HG03097 (cell line): ENCODE measurements at regions not wholly inside any gene's neighbourhood (a gene's known extent, or its start where the extent isn't known, plus 50 kb on each side); places are given as distances from the start of the nearest gene placed in this dataset.
"Not testable (repeated sequence)": the region's sequence is repeated elsewhere in the genome, so short reads cannot be mapped to it uniquely, and the experiment has no call there.

Experiments used
- ATAC-seq: cut with Tn5 transposase; IDR thresholded peaks from one replicate; pipeline ENCODE4 v1.9.1; 2021; ENCODE audit not compliant: unreplicated experiment, low FRiP score

GRCh38 chr5:42066131-42066530 is 141.1 kb downstream of the FBXO4 start:
- no peak for ATAC-seq

- no peak for ATAC-seq
Measured at GRCh38 chr5:42074353-42074752, 149.3 kb downstream of the FBXO4 start.

- ATAC-seq: no peak
Measured at GRCh38 chr5:42089705-42090104, 164.6 kb downstream of the FBXO4 start.

- no peak for ATAC-seq
Measured at GRCh38 chr5:42090162-42090561, 165.1 kb downstream of the FBXO4 start.

GRCh38 chr5:42099846-42100245 is 174.8 kb downstream of the FBXO4 start:
- not testable (repeated sequence) for ATAC-seq

- ATAC-seq: no peak
Measured at GRCh38 chr5:42108468-42108867, 183.4 kb downstream of the FBXO4 start.

- no peak for ATAC-seq
Measured at GRCh38 chr5:42109006-42109572, 184.0 kb downstream of the FBXO4 start.

GRCh38 chr5:42115721-42116120 is 190.6 kb downstream of the FBXO4 start:
- not testable (repeated sequence) for ATAC-seq

- ATAC-seq: no peak
Measured at GRCh38 chr5:42120070-42120469, 195.0 kb downstream of the FBXO4 start.

GRCh38 chr5:42121401-42121800 is 196.3 kb downstream of the FBXO4 start:
- ATAC-seq: no peak

GRCh38 chr5:42131081-42131480 is 206.0 kb downstream of the FBXO4 start:
- ATAC-seq: no peak

- ATAC-seq: no peak
Measured at GRCh38 chr5:42143361-42143760, 218.3 kb downstream of the FBXO4 start.

- ATAC-seq: no peak
Measured at GRCh38 chr5:42148813-42149212, 223.7 kb downstream of the FBXO4 start.

GRCh38 chr5:42157215-42157614 is 232.1 kb downstream of the FBXO4 start:
- ATAC-seq: no peak

GRCh38 chr5:42163083-42163482 is 238.0 kb downstream of the FBXO4 start:
- ATAC-seq: no peak

GRCh38 chr5:42168091-42168670 is 243.1 kb downstream of the FBXO4 start:
- no peak for ATAC-seq

- ATAC-seq: not testable (repeated sequence)
Measured at GRCh38 chr5:42176118-42176517, 247.1 kb upstream of the GHR start.

GRCh38 chr5:42179843-42180242 is 243.4 kb upstream of the GHR start:
- ATAC-seq: not testable (repeated sequence)

GRCh38 chr5:42216904-42217303 is 206.3 kb upstream of the GHR start:
- ATAC-seq: no peak

- no peak for ATAC-seq
Measured at GRCh38 chr5:42217791-42218190, 205.4 kb upstream of the GHR start.

- no peak for ATAC-seq
Measured at GRCh38 chr5:42225009-42225408, 198.2 kb upstream of the GHR start.

- no peak for ATAC-seq
Measured at GRCh38 chr5:42228279-42228678, 195.0 kb upstream of the GHR start.

GRCh38 chr5:42230839-42231238 is 192.4 kb upstream of the GHR start:
- no peak for ATAC-seq
